ENCODE measurements at regions not wholly inside any gene's neighbourhood (a gene's known extent, or its start where the extent isn't known, plus 50 kb on each side); places are given as distances from the start of the nearest gene placed in this dataset.

DNA sequence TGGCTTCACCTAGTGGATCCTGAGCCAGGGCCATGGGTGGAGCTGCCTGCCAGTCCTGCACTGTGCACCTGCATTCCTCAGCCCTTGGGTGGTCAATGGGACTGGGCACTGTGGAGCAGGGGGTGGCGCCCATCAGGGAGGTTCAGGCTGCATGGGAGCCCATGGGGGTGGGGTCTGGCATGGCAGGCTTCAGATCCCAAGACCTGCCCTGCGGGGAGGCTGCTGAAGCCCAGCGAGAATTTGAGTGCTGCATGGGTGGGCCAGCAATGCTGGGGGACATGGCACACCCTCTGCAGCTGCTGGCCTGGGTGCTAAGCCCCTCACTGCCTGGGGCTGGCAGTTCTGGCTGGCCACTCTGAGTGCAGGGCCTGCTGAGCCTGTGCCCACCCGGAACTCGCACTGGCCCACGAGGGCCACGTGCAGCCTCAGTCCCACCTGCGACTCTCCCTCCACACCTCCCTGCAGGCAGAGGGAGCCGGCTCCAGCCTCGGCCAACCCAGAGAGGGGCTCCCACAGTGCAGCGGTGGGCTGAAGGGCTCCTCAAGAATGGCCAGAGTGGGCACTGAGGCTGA, 270.0 kb downstream of the CENPC start:
- TF ChIP-seq, protein P1, sequence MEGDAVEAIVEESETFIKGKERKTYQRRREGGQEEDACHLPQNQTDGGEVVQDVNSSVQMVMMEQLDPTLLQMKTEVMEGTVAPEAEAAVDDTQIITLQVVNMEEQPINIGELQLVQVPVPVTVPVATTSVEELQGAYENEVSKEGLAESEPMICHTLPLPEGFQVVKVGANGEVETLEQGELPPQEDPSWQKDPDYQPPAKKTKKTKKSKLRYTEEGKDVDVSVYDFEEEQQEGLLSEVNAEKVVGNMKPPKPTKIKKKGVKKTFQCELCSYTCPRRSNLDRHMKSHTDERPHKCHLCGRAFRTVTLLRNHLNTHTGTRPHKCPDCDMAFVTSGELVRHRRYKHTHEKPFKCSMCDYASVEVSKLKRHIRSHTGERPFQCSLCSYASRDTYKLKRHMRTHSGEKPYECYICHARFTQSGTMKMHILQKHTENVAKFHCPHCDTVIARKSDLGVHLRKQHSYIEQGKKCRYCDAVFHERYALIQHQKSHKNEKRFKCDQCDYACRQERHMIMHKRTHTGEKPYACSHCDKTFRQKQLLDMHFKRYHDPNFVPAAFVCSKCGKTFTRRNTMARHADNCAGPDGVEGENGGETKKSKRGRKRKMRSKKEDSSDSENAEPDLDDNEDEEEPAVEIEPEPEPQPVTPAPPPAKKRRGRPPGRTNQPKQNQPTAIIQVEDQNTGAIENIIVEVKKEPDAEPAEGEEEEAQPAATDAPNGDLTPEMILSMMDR (IDR thresholded peaks at IDR 0.05): no peak
- no peak for TF ChIP-seq POLR2A (IDR thresholded peaks at IDR 0.05)
